ENCODE measurements at regions not wholly inside any gene's neighbourhood (a gene's known extent, or its start where the extent isn't known, plus 50 kb on each side); places are given as distances from the start of the nearest gene placed in this dataset.

DNA sequence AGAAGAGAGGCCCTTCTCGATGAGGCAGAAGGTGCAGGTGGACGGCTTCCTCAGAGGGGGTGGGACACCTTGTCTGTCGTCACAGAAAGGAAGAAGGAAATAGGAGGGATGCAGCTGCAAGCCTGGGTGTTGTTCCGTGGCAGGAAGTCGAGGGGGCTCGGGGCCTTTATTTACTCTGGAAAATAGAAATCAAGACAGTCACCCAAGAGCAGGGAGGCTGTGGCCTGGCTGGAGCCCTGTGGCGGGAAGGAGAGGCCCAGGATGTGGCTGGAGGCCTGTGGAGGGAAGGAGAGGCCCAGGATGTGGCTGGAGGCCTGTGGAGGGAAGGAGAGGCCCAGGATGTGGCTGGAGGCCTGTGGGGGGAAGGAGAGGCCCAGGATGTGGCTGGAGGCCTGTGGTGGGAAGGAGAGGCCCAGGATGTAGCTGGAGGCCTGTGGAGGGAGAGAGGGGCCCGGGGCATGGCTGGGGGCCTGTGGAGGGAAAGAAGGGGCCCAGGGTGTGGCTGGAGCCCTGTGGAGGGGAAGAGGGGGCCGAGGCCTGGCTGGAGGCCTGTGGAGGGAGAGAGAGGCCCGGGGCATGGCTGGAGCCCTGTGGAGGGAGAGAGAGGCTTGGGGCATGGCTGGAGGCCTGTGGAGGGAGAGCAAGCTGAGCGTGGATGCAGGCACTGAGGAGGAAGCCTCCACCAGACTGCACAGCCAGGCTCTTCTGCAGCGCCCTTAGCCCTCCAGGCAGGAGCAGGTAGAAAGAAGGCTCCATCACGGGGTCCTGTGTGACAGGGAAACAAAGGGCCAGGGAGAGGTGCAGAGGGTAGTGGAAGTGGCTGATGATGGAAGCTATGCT, 97.3 kb upstream of the SFMBT2 start:
- H3K27ac Mint-ChIP-seq: peak overlapping the region; percentile 87 to 90
- H3K36me3 Mint-ChIP-seq: peaks cover 8% of the 10 kb centered on the region
- Histone ChIP-seq H3K4me1 (ENCODE audit: control insufficient read depth, insufficient read depth, low read length) (peaks cover 36% of the 10 kb centered on the region), H3K36me3 (ENCODE audit: control insufficient read depth, insufficient read depth, low read length) (no peaks in the 10 kb centered on the region), H3K27me3 (ENCODE audit: control insufficient read depth, insufficient read depth, low read length) (no peaks in the 10 kb centered on the region), H3K4me3 (ENCODE audit: low read length) (no peak overlapping the region), H3K9me3 (ENCODE audit: control insufficient read depth, insufficient read depth, low read length) (peaks cover 13% of the 10 kb centered on the region), H3K27ac (ENCODE audit: low read length) (peak overlapping the region; percentile 55)
- ATAC-seq (peak; percentile 29 to 45 (median 36)), DNase-seq (peak in 1 of 2 donors; percentile 50)
- peaks cover 0 to 5% of the 10 kb centered on the region in 2 donors for H3K9me3 Mint-ChIP-seq
- H3K4me3 Mint-ChIP-seq: peak overlapping the region; percentile 70
- H3K4me1 Mint-ChIP-seq: peaks cover 50 to 67% of the 10 kb centered on the region in 2 donors
- H3K27me3 Mint-ChIP-seq (ENCODE audit: low read depth in 2 of 2): no peaks in the 10 kb centered on the region
- TF ChIP-seq, protein P1, sequence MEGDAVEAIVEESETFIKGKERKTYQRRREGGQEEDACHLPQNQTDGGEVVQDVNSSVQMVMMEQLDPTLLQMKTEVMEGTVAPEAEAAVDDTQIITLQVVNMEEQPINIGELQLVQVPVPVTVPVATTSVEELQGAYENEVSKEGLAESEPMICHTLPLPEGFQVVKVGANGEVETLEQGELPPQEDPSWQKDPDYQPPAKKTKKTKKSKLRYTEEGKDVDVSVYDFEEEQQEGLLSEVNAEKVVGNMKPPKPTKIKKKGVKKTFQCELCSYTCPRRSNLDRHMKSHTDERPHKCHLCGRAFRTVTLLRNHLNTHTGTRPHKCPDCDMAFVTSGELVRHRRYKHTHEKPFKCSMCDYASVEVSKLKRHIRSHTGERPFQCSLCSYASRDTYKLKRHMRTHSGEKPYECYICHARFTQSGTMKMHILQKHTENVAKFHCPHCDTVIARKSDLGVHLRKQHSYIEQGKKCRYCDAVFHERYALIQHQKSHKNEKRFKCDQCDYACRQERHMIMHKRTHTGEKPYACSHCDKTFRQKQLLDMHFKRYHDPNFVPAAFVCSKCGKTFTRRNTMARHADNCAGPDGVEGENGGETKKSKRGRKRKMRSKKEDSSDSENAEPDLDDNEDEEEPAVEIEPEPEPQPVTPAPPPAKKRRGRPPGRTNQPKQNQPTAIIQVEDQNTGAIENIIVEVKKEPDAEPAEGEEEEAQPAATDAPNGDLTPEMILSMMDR (IDR thresholded peaks at IDR 0.05): no peak
- 27% methylated on average over 13 of the region's 13 CpGs for WGBS (ENCODE audit: insufficient coverage)
- intact Hi-C loops (cut with micrococcal nuclease): no loop called here

DNA sequence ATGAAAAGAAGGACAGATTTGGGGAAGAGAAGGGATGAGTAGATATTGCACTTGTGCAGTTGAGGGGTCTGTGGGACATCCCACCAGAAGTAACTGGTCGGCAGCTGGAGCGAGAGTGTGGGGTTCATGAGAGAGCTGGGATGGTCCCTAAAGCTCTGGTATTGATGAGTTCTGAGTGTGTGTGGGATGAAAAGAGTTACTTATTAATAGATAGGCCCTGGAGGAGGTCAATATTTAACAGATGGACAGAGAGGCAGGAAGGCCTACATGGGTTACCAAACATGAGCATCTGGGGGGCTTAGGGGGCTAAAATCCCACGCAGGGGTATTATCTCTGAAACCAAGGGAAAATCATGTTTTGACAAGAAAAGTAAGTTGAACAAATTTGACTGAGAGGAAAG, 95.7 kb upstream of the SFMBT2 start:
- Histone ChIP-seq H3K27me3 (ENCODE audit: control insufficient read depth, insufficient read depth, low read length) (no peaks in the 10 kb centered on the region), H3K36me3 (ENCODE audit: control insufficient read depth, insufficient read depth, low read length) (no peaks in the 10 kb centered on the region), H3K27ac (ENCODE audit: low read length) (no peak overlapping the region), H3K4me1 (ENCODE audit: control insufficient read depth, insufficient read depth, low read length) (peaks cover 30% of the 10 kb centered on the region), H3K4me3 (ENCODE audit: low read length) (no peak overlapping the region), H3K9me3 (ENCODE audit: control insufficient read depth, insufficient read depth, low read length) (peaks cover 13% of the 10 kb centered on the region)
- WGBS (ENCODE audit: insufficient coverage): 95% methylated on average over 3 of the region's 3 CpGs
- H3K4me3 Mint-ChIP-seq: peak overlapping the region; percentile 21
- DNase-seq: no peak
- no peaks in the 10 kb centered on the region for H3K27me3 Mint-ChIP-seq (ENCODE audit: low read depth in 2 of 2)
- peaks cover 8% of the 10 kb centered on the region for H3K36me3 Mint-ChIP-seq
- no peak for ATAC-seq
- intact Hi-C loops (cut with micrococcal nuclease): no loop called here
- peak overlapping the region; percentile 3 to 87 for H3K27ac Mint-ChIP-seq
- TF ChIP-seq, protein P1 (IDR thresholded peaks at IDR 0.05): no peak
- H3K9me3 Mint-ChIP-seq: peaks cover 0 to 5% of the 10 kb centered on the region in 2 donors
- H3K4me1 Mint-ChIP-seq: peaks cover 49 to 62% of the 10 kb centered on the region in 2 donors

DNA sequence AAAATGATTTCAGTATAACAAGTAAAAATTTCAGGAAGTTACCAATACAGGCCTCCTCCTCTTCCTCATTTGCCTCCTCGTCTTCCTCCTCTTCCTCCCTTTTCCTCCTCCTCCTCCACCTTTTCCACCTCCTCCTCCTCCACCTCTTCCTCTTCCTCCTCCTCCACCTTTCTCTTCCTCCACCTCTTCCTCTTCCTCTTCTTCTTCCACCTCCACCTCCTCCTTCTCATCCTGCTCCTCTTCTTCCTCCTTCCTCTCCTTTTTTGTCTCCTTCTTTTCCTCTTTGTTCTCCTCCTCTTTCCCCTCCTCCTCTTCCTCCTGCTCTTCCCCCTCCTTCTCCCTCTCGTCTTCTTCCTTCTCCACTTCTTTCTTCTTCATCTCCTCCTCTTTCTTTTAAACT, 94.4 kb upstream of the SFMBT2 start:
- H3K4me3 Mint-ChIP-seq: no peak overlapping the region
- TF ChIP-seq, protein P1 (IDR thresholded peaks at IDR 0.05): no peak
- 85% methylated on average over 2 of the region's 2 CpGs for WGBS (ENCODE audit: insufficient coverage)
- Histone ChIP-seq H3K27ac (ENCODE audit: low read length) (no peak overlapping the region), H3K27me3 (ENCODE audit: control insufficient read depth, insufficient read depth, low read length) (no peaks in the 10 kb centered on the region), H3K4me3 (ENCODE audit: low read length) (no peak overlapping the region), H3K4me1 (ENCODE audit: control insufficient read depth, insufficient read depth, low read length) (peaks cover 37% of the 10 kb centered on the region), H3K36me3 (ENCODE audit: control insufficient read depth, insufficient read depth, low read length) (no peaks in the 10 kb centered on the region), H3K9me3 (ENCODE audit: control insufficient read depth, insufficient read depth, low read length) (peaks cover 9% of the 10 kb centered on the region)
- H3K4me1 Mint-ChIP-seq: peaks cover 52 to 60% of the 10 kb centered on the region in 2 donors
- peaks cover 6% of the 10 kb centered on the region for H3K36me3 Mint-ChIP-seq
- no peak for ATAC-seq
- H3K27ac Mint-ChIP-seq: peak overlapping the region in 1 of 2 donors; percentile 3
- H3K9me3 Mint-ChIP-seq: peaks cover 0 to 5% of the 10 kb centered on the region in 2 donors
- no peak for DNase-seq
- intact Hi-C loops (cut with micrococcal nuclease): no loop called here
- H3K27me3 Mint-ChIP-seq (ENCODE audit: low read depth in 2 of 2): no peaks in the 10 kb centered on the region
